ENCODE measurements at regions not wholly inside any gene's neighbourhood (a gene's known extent, or its start where the extent isn't known, plus 50 kb on each side); places are given as distances from the start of the nearest gene placed in this dataset.
"Not testable (repeated sequence)": the region's sequence is repeated elsewhere in the genome, so short reads cannot be mapped to it uniquely, and the experiment has no call there.

DNA sequence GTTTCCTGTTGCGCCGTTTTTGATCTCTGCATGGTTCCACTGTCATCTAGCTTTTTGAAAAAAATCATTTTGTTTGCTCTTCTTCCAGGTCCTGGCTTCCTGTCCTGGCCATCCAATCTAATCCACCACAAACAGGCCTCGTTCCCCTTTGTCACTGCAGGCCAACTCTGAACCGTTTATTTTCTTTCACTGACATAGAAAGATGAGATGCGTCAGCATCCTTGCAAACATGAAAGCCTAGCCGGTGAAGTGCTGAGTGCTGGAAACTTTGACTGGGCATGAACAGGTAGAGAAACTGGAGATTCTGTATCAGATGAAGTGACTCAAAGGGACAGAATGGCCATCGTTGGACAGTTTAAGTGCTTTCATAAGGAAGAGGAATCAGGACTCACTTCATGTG lies 1247.8 kb downstream of the TYW1 start:
- no peak for DNase-seq (ENCODE audit: low read depth)

DNA sequence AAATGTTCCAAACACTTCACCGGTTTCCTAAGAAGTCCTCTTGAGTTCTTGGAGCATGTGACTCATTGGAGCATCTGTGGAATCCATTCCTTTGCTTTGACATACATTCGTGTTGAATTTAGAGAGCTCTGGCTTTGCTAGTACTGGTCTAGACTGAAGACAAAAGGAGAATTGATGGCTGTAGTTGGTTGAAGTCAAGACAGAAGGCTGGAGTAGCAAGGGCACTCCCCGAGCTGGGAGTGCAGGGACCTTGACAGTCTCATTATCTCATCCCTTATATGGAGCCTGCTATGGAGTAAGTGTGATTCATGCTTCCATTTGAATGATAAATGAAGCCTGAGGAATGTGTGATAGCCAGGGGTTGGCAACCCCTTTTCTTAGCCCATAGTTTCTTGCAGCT lies 1249.1 kb downstream of the TYW1 start:
- no peak for DNase-seq (ENCODE audit: low read depth)

DNA sequence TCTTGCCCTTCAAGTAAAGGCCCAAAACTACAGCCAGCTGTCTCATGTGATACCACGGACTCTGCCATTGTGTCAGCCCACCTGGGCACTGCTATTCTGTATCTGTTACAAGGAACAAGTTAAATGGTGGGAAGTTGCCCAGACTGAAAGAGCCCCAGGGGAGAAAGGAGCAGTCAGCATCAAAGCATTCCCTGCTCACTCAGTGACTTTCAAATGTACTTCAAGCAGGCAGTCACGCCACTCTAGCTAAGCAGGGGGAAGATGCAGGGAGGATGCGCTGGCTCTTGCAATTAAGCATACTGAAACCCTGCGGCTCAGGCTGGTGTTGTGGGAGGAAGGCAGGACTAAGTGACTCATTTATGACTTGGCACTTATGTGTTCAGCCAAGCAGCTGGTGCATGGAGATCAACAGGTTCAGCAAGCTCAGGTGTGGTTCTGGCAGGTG lies 1249.6 kb downstream of the TYW1 start:
- no peak for DNase-seq (ENCODE audit: low read depth)

DNA sequence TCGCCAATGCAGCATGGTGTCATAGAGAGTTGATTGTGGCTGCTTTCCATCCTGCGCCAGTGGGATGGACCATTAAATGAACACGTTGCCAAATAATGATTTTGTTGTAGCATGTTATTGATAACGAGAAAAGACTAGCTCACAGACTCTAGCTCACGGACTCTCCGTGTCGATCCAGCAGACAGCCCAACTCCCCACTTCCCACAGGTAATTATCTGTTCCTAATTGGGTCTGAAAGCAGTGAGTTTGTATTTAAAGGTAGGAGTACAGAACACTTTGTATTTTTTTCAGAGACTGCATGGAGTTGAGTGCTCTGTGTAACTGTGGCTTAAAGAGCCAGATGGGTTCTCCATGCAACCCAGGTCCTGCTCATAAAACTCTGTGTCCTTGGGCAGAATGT lies 1250.5 kb downstream of the TYW1 start:
- DNase-seq (ENCODE audit: low read depth) = no peak

DNA sequence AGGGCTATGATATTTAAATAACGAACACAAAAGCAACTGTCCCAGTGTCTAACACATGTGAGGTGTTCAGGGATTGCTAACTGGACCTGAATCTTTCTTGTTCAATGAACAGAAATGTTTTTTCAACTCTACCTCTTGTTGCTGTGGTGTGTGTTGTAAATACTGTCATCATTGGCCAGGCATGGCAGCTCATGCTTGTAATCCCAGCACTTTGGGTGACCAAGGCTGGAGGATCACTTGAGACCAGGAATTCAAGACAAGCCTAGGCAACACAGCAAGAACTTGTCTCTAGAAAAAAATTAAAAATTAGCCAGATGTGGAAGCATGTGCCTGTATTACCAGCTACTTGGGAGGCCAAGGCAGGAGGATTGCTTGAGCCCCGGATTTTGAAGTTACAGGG lies 1250.9 kb downstream of the TYW1 start:
- no peak for DNase-seq (ENCODE audit: low read depth)

DNA sequence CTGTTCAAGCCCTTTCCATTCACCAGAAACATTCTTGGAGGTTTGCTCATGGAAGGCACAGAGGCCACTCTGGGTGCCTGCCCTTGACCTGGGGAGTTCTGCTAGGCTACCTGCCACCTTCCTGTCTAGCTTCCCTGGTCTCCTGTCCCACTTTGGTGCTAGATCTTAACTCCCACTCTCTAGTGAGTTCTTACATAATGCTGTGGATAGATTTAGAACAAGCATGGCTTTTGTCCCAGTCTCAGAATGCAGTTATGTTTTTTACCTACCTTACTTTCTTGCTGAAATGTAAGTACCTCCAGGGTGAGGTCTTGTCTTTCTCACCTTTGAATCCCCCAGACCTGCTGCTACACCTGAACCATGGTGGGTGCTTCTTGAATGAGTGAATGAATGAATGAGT lies 1252.3 kb downstream of the TYW1 start:
- no peak for DNase-seq (ENCODE audit: low read depth)

DNA sequence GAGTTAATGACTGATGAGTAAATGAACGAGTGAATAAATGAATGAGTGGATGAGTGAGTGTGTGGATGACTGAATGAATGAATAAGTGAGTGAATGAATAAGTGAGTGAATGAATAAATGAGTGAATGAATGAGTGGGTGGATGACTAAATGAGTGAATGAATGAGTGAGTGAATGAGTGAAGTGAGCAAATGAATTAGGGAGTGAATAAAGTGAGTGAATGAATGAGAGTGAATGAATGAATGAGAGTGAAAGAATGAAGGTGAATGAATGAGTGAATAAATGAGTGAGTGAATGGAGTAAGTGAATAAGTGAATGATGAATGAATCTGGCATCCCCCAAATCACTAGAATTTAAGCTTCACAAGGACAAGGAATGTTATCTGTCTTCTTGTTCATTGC lies 1253.0 kb downstream of the TYW1 start:
- DNase-seq (ENCODE audit: low read depth) = no peak

DNA sequence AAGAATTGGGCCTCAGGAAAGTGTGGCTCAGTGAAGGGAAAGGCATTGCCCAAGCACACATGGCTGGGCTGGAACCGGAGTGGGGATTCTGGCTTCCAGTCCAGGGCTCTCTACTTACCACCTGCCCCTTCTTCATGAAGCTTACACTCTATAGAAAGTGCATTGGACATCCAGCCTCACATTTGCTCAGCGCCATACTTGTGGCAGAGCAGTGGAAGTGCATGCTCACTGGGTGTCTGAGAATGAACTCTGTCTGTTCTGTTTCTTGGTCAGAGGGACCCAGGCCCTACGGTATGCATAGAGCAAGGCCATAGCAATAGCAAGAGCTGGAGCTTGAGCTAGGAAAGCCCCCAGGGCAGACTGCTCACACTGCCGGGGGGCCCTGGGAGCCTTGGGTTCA lies 1253.5 kb downstream of the TYW1 start:
- no peak for DNase-seq (ENCODE audit: low read depth)

DNA sequence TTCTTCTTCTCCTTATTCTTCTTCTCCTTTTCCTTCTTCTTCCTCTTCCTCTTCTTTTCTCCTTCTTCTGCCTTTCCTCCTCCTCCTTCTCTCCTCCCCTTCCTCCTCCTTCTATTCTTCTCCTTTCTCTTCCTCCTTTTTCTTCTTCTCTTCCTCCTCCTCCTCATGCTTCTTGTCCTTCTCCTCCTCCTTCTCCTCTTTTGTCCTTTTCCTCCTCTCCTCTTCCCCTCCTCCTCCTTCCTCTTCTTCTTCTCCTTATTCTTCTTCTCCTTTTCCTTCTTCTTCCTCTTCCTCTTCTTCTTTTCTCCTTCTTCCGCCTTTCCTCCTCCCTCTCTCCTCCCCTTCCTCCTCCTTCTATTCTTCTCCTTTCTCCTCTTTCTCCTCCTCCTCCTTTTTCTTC lies 1258.2 kb downstream of the TYW1 start:
- DNase-seq (ENCODE audit: low read depth) = not testable (repeated sequence)

DNA sequence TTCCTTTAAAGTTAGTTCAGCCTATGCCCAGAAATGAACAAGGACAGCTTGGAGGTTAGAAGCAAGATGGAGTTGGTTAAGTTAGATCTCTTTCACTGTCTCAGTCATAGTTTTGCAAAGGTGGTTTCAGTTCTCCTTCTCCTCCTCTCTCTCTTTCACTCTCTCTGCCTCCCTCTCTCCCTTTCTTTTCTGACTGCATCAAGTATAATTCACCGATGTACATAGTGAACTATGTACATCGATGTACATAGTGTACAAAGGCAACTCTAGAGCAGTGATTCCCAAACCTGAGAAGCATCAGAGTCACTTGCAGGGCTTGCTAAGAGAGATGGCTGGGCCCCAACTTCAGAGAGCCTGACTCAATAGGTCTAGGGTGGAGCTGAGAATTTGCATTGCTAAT lies 1259.7 kb downstream of the TYW1 start:
- no peak for DNase-seq (ENCODE audit: low read depth)

DNA sequence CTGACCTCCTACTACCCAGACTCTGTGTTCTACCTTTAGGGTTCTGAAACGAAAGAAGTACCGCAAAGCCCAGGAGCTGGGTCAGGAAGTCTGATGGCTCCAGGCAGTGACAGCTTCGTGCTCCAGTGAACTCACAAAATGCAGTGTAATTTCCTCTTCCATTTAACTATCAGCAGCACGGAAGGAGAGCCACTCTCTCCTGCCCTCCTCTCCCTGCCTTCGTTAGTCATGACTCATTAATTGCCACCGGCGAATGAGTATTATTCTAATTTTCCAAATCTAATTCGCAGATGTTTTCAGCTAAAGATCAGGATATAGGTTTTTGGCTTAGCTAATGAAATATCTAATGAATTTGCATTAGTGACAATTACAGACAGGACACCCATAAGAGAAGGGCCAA lies 1262.0 kb downstream of the TYW1 start:
- DNase-seq (ENCODE audit: low read depth) = no peak

DNA sequence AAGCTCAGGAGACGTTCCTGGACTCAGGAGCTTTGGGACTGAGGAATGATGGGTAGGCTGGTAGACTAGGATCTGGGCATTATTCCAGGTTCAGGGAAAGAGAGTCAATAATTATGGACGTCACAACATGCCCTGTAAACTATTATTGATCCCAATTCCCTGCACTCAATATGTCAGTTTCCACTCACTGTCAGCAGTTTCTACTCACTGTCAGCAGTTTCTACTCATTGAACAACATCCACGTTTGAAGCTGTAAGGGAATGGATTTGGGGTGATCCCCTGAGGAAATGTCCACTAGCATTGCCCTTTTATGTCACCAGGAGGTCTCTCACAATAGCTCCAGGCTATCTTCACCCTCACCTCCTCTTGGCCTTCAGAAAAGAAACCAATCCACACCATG lies 1268.6 kb downstream of the TYW1 start:
- no peak for DNase-seq (ENCODE audit: low read depth)

DNA sequence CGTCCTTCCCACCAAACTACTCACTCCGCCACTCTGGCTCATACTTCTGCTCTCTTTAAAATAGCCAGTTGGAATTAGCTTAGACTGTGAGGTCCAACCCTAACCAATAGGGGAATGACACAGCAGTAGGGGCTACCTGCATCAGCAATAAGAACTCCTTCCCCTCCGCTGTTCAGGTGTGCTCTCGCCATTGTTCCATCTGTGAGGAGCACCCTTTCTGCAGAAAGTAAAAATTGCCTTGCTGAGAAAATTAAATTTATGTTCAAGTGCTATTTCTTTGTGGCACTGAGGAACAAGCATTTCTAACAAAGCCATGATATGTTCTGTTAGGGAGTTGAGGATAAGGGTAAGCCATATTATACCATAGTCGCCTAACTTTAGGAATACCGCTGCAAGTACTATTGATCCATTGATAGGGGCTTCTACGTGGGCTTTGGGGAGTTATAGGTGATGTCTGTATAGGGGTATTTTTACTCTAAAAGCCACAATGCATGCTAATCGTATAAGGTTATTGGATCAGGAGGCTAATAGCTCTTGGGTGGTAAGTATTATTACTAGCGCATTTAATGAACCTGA lies 1269.5 kb downstream of the TYW1 start:
- DNase-seq (ENCODE audit: low read depth) = no peak

DNA sequence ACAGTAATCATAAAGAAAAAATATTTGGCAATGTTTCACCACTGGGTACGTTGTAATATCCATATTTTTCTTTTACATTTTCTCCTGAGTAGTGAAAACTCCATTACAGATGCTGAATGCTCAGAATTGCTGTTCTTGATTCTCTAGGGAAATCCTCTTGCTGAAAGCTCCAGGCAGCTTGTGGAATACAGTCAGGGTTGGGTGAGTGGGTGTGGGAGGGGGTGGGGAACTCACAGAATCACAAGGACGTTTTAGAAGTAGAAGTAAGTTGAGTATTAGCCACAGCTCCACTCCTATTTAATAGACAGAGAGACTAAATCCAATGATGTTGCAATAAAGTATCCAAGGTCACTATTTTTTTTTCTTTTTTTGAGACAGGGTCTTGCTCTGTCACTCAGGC lies 1270.9 kb downstream of the TYW1 start:
- DNase-seq (ENCODE audit: low read depth) = no peak

DNA sequence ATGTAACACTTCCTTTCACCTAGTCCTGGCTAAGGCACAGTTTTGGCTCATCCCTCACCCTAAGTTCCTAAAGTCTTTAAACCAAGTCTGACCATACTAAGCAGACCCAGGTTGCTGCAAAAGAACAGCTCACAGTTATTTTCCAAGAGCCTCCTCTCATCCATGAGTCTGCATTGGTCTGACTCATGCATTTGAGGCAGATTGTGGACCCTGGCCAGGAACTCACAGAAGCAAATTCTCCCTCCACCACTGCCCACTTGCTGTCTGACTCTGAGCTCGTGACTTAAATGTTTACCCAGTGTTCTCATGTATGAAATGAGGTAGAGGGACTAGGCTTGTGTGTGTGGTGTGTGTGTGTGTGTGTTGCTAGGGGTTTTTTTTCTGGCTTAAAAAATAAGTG lies 1272.8 kb downstream of the TYW1 start:
- no peak for DNase-seq (ENCODE audit: low read depth)

DNA sequence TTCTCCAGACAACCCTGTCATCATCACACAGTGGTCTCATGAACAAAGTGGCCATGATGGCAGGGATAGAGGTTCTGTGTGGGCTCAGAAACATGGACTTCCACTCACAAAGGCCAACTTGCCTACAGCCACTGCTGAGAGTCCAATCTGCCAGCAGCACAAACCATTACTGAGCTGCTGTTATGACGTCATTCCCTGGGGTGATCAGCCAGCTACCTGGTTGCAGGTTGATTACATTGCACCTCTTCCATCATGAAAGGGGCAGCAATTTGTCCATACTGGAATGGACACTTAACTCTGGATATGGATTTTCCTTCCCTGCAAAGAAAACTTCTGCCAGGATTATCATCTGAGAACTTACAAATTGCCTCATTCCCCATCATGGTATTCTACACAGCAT lies 1275.9 kb downstream of the TYW1 start:
- DNase-seq (ENCODE audit: low read depth) = no peak

DNA sequence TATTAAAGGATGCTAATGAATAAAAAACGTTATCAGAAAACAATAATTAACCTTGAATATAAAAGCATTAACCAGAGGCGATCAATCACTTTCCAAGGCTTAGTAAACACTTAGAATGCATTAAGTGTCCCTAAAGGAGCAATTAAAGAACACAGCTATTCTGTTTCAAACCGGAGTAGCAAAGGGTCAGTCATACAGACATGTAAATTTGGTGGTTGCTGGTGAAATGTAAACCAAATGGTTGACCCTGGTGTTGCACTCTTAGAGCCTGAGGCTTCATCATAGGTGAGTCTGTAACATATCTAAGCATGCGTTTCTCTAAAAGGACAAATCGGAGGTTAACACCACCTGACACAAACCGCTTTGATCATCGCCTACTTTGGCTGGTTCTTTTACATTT lies 1280.1 kb downstream of the TYW1 start:
- DNase-seq (ENCODE audit: low read depth) = no peak

DNA sequence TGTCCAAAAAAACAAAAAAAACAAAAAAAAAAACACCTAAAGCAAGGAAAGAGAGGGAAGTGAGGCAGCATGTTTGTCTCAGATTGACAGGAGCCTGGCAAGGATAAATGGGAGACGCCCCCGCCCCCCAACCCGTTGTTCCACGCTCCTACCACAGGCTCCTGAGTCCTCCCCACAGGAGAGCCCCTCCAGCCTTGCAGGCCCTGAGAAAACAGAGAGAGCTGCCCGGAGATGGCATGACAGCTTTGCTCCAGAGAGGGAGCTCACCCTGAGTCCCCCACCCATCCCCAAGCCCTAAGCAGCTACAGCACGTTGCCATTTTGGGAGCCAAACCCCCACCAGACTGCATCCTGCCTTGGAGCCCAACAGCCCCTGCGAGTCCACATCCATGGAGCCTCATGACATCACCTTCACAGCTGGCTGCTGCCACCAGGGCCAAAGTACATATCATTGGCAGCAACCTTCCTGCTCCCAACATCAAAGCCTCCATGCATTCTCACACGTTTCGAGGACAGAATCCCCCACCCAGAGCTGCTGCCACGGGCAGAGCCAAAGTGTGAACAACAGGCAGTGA lies 1283.3 kb downstream of the TYW1 start:
- no peak for DNase-seq (ENCODE audit: low read depth)

DNA sequence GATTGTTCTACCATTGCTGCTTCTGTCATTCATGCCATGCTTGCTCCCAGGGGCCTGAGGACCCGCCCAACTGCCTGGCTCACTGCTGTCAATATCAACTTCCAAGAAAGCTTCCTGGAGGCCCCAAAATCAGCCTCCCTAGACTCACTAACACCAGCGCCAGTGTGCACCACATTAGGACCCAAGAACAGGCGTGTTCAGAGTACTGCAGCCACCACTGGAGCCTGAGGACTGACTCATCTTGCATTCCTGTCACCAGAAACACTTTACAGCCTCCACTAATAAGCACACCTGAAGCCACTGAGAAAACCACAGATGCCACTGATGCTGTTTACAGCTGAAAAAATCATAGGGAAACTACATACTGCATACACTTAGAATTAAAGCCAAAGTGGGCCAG lies 1284.3 kb downstream of the TYW1 start:
- no peak for DNase-seq (ENCODE audit: low read depth)

DNA sequence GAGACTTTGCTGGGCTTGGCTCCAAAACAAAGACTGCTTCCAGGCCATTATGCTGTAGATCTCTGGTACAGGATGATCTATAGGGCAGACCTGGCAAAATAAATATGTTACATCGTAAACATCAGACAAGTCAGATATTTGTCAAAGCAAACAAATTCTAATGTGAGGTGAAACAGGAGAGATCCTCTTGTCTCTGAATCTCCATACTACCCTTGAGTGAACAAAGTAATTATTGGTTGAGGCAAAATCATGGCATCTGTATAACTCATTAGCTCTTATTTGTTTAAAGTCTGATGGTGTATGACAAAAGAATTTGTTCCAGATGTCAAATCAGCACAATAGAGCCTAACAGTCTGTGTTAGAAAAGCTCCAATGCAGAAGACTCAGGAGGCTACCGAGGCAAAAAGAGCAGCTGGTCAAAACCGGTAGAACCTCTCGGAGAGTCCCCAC lies 1291.5 kb downstream of the TYW1 start:
- DNase-seq (ENCODE audit: low read depth) = no peak

DNA sequence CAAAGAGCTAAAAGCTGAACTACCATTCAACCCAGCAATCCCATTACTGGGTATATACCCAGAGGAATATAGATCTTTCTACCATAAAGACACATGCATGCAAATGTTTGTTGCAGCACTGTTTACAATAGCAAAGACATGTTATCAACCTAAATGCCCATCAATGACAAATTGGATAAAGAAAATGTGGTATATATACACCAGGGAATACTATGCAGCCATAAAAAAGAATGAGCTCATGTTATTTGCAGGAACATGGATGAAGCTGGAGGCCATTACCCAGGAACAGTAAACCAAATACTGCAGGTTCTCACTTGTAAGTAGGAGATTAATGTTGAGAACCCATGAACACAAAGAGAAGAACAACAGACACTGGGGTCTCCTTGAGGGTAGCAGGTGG lies 1295.1 kb downstream of the TYW1 start:
- no peak for DNase-seq (ENCODE audit: low read depth)

DNA sequence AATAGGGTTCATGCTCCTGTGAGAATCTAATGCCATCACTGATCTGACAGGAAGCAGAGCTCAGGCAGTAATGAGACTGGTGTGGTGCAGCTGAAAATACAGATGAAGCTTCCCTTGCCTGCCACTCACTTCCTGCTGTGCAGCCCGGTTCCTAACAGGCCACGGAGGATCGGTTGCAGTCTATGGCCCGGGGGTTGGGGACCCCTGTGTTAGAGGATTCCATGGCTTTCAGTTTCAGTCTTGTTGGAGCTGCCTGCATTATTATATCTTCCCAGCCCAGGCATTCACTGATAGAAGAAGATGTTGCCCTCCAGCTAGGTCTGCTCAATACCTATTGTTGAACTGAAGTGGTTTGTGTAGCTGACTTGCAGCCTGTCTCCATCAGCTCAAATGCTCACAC lies 1298.8 kb downstream of the TYW1 start:
- no peak for DNase-seq (ENCODE audit: low read depth)

DNA sequence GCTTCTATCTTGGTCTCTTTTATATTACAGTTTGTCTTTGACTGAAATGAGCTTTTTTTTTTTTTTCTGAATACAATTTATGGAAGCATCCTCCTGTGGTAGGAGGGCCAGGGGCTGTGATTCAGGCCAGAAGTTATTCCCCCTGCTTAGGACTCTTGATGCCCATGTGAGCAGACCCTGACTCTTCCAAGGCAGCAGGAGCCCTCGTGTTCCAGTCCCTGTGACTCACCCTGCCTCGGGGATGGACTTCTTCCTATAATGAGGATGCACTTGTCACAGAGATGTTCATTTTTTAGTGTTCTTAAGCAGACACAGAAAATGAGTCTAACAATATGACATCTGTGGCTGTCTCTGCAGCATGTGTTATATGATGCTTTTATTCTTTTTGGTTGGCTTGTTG lies 1293.7 kb upstream of the AUTS2 start:
- no peak for DNase-seq (ENCODE audit: low read depth)

DNA sequence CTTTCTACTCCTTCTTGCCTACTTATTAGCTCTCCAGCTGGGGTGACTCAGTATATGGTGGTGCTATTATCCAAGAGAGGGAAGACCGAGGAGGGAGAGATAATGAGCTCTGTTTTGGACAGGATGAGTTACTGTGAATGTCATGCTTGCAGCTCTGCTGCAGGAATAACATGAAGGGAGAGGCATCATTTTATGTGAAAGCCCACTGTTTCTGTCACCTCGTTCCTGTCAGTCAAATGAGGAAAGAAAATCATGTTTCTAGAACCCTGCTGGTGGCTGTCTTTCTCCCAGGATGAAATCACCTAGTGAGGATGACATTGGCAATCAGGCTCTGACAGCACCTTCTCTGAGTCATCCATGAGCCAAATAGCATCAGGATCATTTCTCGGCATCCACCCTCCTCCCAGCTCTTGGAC lies 1291.6 kb upstream of the AUTS2 start:
- no peak for DNase-seq (ENCODE audit: low read depth)

DNA sequence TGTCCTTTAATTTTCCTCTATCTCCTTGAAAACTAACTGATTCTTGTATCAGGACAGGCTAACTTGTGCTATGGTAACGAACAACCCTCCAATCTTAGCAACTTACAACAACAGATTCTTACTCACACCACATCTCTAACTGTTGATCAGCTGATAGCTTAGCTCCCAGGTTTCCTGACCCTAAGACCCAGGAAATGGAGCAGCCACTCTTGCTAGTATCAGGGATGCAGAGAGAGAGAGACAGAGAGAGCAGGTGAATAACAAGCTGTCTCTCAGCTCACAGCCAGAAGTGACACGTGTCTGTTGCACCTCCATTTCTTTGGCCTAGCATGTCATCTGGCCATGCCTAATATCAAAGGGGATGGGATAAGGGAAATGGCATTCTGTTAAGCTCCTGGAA lies 1289.0 kb upstream of the AUTS2 start:
- no peak for DNase-seq (ENCODE audit: low read depth)

Measured in stimulated activated CD8-positive, alpha-beta memory T cell treated with anti-CD3 and anti-CD28 coated beads, Interleukin-12 subunit alpha, Interleukin-12 subunit beta, amount 100 ng/mL, for 1 hour (primary cell).